NOMO-1 treated with DMSO at 0.1 percent for 48 hours (cell line): ENCODE measurements at regions not wholly inside any gene's neighbourhood (a gene's known extent, or its start where the extent isn't known, plus 50 kb on each side); places are given as distances from the start of the nearest gene placed in this dataset.
"Not testable (repeated sequence)": the region's sequence is repeated elsewhere in the genome, so short reads cannot be mapped to it uniquely, and the experiment has no call there.

Experiments used
- DNase-seq: peaks from one replicate; lab custom pipeline; 2025; ENCODE audit not compliant: unreplicated experiment; lab: John Stamatoyannopoulos, UW

DNA sequence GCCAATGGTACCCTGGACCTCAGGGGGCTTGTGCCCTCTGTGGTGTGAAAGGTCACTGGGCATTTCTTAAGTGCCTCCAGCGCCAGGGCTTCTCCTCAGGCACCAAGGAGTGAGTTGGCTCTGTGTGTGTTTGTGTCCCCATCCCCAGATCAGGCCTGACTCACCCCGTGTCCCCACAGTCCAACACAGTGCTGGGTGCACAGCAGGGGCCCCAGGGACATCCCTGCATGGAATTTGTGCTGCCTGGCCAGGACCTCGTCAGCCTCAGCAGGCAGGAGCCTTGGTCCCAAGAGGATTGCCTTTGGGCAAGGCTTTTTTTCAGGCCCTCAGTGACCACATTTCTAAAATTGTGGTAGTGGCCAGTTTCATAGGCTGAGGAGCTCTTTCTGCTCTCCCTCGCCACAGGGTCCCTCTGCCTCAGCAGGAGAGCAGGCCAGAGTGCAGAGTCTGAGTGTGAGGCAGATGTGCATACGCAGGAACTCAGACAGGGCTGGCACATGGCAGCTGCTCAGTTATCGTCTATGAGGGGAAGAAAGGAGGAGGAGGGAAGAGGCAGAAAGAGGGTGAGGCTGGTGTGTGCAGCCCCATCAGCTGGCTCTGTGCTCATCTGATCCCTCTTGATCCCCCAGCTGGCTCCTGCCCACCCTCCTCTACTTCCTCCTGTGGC is 215.6 kb downstream of the RPLP1 start:
- no peak for DNase-seq

DNA sequence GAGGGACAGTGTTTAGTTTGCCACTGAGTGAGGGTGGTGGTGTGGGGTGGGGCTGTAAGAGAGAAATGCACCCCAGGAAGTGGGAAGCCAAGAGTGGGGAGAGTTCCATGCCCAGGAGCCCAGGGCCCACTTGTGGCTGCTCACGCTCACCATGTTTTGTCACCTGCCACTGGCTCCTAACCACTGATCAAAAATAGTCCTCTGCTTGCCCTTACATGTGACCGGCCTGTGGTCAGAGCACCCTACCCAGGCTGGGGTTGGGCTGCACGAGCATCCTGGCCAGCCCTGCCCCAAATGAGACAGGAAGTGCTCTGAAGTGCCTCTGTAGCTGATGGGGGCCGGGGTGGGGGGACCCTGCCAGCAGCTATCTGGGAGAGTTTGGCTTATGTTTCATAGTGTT is 216.3 kb downstream of the RPLP1 start:
- DNase-seq, result peak; percentile 63

GRCh38 chr15:69669446-69669845 is 216.8 kb downstream of the RPLP1 start:
- DNase-seq, result no peak

- no peak for DNase-seq
Observed at GRCh38 chr15:69673291-69673881, 220.8 kb downstream of the RPLP1 start.

DNA sequence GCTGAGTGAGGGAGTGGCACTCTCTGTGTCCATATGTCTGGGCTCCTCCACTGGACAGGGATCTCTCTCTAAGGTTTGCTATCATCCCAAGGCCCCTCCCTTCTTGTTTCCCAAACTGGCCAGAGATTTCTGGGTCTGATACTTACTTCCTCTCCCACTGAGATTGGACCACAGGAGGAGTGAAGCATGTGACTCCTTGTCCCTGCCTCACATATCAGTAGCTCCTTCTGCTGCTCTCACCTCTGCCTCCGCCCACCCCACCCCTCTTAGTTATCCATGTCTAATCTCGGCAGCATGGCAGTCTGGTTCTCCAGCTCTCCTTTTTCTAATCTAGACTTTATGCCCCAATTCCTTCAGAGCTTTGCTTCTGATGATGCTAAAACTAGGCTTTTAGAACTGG is 223.1 kb downstream of the RPLP1 start:
- no peak for DNase-seq

GRCh38 chr15:69677403-69677802 is 224.8 kb downstream of the RPLP1 start:
- DNase-seq, result no peak

GRCh38 chr15:69679623-69680228 is 227.1 kb downstream of the RPLP1 start:
- DNase-seq, result no peak

DNA sequence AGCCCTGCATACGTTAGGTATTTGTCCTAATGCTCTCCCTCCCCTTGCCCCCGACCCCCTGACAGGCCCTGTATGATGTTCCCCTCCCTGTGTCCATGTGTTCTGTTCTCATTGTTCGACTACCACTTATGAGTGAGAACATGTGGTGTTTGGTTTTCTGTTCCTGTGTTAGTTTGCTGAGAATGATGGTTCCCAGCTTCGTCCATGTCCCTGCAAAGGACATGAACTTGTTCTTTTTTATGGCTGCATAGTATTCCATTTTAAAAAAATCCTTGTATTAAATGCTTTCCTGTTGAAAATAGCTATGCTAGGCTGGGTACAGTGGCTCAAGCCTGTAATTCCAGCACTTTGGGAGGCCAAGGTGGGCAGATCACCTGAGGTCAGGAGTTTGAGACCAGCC is 232.2 kb downstream of the RPLP1 start:
- not testable (repeated sequence) for DNase-seq

- no peak for DNase-seq
Observed at GRCh38 chr15:69685512-69686452, 233.2 kb downstream of the RPLP1 start.

DNA sequence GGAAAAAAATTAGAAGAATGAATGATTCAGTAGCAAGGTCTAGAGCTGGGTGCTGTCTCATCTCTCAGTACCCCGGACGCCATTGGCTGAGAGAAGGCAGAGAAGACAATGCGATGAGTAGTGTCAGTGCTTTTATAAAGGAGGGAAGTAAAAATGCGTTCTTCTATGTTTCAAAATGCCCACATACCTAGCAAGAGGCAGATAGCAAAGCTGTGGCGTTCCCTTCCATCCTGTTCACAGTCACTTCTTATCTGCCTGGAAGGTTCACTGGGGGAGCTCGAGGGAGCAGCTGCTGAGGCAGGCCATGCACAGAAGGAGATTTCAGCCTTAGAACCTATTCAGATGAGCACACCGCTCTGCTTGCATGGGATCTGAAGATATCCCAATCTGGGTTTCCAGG is 234.0 kb downstream of the RPLP1 start:
- no peak for DNase-seq

DNA sequence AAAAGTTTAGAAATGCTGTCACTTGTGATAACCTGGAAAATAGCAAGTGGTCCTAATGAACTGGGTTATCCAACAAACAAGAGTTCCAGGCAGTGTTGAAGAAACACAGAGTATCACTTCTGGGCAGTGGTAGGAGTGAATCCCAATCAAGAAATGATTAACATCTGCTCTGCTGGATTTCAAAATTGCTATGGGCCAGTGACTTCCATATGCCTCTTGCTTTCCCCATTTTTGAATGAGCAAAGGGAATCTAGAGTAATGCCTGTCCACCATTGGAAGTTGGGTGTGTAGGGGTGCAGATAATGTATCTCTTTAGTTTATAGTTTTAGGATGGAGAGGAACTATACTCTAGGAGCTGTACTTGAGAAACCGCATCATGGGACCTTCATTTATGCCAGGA is 236.5 kb downstream of the RPLP1 start:
- DNase-seq, result no peak

DNA sequence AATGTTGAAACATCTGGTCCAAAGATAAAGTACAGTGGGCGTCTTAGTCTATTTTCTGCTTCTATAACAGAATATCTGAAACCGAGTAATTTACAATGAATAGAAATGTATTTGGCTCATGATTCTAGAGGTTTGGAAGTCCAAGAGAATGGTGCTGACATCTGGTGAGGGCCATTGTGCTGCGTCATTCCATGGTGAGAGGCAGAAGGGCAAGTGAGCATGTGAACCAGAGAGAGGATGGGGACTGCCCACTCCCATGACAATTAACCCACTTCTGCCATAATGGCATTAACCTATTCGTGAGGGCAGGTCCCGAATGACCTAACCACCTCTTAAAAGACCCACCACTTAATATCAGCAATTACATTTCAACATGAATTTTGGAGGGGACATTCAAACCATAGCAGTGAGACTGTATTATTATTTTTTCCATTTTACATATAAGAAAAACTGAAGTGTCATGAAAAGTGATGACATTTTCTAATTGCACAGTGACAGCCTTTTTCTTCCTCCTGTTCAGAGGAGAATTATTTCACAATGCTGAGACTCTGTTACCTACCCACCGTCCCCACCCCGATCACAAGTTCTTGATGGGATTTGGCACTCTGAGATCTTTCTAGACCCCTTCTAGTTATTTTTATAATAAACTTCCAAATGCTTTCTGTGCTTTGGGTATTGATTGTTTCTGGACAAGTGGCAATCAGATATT is 238.8 kb downstream of the RPLP1 start:
- peak; percentile 69 for DNase-seq

DNA sequence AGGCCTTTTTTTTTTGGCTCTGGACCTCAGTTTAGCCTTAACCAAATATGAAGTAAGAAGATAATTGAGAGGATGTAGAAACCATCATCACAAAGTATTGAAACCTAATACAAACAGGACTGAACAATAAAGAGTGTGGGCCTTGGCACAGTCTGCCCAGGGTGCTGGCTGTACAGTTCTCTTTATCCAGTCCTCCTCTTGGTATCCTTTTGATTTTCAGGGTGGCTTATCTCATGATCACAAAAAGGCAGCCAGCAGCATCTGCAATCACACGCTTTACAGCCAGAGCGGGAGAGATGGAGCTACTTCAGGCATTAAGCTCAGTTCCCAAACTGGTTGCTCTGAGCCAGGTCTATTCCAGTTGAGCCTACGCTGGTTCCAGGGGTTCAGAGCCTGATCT is 239.7 kb downstream of the RPLP1 start:
- no peak for DNase-seq

GRCh38 chr15:69693059-69693458 is 240.4 kb downstream of the RPLP1 start:
- no peak for DNase-seq

GRCh38 chr15:69696946-69697345 is 244.3 kb downstream of the RPLP1 start:
- no peak for DNase-seq

GRCh38 chr15:69697916-69698315 is 245.3 kb downstream of the RPLP1 start:
- no peak for DNase-seq

DNA sequence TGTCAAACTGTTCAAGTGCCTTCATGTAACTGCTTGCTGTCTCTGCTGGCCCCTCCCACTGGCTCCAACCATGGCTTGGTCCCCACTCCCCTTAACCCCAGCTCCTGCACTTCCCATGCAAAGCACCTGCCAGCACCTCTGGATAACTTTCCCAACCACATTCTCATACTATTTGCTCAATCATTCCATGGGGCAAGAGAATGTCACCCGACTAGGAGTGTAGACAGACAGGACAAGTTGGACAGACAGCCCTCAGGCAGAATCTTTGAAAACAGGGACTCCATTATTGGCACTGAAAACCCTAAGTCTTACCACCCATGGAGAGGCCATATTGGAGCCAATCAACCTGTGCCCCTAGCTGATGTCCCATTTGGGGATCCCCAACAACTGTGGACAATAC is 246.5 kb downstream of the RPLP1 start:
- DNase-seq, result no peak

GRCh38 chr15:69700380-69700779 is 247.8 kb downstream of the RPLP1 start:
- no peak for DNase-seq

DNA sequence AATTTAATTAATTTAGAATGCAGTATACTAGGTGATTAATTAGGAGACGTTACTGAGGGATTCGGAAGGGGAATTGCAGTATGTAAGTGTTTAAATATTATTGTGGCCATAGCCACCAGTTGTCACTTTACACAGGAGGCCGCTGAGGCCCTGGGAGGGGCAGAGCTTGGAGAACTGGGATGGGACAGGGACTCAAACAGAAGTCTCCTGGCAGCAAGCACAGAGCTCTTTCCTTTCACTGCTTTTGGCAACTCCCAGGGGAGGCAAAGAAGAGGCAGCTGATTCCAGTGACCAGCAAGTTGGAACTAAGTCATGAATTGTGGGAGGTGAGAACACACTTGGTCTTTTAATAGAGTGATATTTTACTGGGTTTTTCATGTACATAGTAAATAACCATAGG is 248.6 kb downstream of the RPLP1 start:
- no peak for DNase-seq

DNA sequence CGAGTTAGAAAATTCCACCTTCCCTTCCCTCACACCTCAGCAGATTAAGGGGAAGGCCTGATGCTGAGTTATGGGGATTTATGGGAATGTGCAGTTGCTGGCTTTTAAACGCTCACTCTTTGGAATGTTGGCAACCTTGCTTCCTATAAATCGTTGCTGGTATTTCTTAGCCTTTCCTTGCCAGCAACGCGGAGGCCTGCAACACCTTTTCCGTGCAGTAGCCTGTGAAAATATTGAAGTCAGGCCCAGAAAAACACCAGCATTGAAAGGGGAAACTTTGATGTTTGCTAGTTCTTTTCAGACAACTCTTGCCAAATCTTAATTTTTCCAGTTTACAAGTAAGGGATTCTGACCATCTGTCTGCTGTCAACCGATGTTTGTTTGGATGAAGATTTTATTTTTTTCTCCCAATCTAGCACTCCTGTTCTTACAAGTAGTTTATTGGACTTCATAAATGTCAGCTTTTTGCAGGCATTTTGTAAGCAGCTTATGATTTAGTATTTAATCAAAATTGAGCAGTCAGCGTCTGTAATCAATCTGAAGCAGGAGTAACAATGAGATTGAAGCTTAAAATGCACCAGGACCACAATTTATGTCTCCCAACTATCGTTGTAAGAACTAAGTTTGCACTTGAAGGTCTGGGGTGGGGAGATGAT is 251.0 kb downstream of the RPLP1 start:
- DNase-seq, result no peak
